Urothelium cell line (cell line): ENCODE measurements at regions not wholly inside any gene's neighbourhood (a gene's known extent, or its start where the extent isn't known, plus 50 kb on each side); places are given as distances from the start of the nearest gene placed in this dataset.
A peak's percentile ranks its signal among the peaks of the same experiment; 100 is the strongest.
"Not testable (repeated sequence)": the region's sequence is repeated elsewhere in the genome, so short reads cannot be mapped to it uniquely, and the experiment has no call there.

Experiments
- DNase-seq: peaks from one replicate; pipeline ENCODE4 v3.0.0; 2011; ENCODE audit warnings: low spot score, mixed read lengths
- FAIRE-seq: peaks from 2 replicates; lab custom pipeline; 2011; peaks lifted over from hg19 to GRCh38; lab: Jason Lieb, UNC

DNA sequence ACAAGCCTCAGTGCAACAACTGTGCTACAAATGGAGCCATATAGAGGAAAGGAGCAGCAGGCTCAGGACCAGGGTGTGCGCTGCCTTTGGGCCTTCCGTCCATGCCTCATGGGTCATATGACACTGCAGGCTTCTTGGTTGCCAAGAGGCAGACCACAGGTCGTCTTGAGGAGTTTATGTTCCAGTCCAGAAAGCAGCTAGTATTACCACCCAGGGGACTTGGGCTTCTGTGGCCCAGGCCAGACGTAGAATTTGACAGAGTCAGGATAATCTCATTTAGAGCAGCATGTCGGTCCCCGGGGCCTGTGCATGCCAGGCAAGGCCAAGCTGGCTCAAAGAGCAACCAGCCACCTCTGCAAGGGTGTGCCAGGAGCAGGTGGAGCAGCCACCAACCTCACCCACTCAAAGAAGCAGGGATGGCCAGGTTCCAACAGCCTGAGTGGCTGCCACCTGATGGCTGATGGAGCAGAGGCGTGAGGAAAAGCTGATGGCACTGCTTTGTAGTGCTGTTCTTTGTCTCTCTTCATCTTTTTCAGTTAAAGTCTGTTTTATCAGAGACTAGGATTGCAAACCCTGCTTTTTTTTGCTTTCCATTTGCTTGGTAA lies 109.1 kb downstream of the CCDC74A start:
- DNase-seq, FAIRE-seq: not testable (repeated sequence)

DNA sequence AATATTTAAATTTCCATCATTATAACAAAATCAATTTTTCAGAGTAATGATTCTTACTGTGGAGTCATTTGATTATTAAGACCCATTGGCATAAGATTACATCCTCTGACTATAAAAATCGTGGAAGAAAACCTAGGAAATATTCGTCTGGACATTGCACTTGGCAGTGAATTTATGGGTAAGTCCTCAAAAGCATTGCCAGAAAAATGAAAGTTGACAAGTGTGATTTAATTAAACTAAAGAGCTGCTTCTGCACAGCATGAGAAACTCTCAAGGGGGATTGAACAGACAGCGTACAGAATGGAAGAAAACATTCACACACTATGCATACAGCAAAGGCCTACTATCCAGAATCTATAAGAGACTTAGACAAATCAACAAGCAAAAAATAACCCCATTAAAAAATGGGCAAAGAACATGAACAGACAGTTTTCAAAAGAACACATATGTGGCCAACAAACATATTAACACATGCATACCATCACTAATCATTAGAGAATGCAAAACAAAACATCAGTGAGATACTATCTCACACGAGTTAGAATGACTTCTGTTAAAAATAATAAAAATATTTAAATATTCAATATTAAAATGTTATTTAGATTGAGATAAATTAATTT lies 111.4 kb downstream of the CCDC74A start:
- not testable (repeated sequence) for DNase-seq, FAIRE-seq

GRCh38 chr2:131641414-131642206 lies 113.9 kb downstream of the CCDC74A start:
- FAIRE-seq (no peak), DNase-seq (peak; percentile 17)

GRCh38 chr2:131643180-131643579 lies 115.5 kb downstream of the CCDC74A start:
- not testable (repeated sequence) for DNase-seq, FAIRE-seq

GRCh38 chr2:131645177-131645765 lies 117.6 kb downstream of the CCDC74A start:
- peak; percentile 92 for FAIRE-seq
- no peak for DNase-seq

- FAIRE-seq, DNase-seq: not testable (repeated sequence)
Observed at GRCh38 chr2:131646220-131646619, 118.5 kb downstream of the CCDC74A start.

- DNase-seq (no peak), FAIRE-seq (no peak)
Observed at GRCh38 chr2:131646669-131647297, 119.1 kb downstream of the CCDC74A start.

GRCh38 chr2:131648565-131648964 lies 120.9 kb downstream of the CCDC74A start:
- FAIRE-seq, DNase-seq: not testable (repeated sequence)

GRCh38 chr2:131652246-131652645 lies 124.6 kb downstream of the CCDC74A start:
- not testable (repeated sequence) for FAIRE-seq, DNase-seq

- FAIRE-seq, DNase-seq: not testable (repeated sequence)
Observed at GRCh38 chr2:131654107-131654506, 126.4 kb downstream of the CCDC74A start.

DNA sequence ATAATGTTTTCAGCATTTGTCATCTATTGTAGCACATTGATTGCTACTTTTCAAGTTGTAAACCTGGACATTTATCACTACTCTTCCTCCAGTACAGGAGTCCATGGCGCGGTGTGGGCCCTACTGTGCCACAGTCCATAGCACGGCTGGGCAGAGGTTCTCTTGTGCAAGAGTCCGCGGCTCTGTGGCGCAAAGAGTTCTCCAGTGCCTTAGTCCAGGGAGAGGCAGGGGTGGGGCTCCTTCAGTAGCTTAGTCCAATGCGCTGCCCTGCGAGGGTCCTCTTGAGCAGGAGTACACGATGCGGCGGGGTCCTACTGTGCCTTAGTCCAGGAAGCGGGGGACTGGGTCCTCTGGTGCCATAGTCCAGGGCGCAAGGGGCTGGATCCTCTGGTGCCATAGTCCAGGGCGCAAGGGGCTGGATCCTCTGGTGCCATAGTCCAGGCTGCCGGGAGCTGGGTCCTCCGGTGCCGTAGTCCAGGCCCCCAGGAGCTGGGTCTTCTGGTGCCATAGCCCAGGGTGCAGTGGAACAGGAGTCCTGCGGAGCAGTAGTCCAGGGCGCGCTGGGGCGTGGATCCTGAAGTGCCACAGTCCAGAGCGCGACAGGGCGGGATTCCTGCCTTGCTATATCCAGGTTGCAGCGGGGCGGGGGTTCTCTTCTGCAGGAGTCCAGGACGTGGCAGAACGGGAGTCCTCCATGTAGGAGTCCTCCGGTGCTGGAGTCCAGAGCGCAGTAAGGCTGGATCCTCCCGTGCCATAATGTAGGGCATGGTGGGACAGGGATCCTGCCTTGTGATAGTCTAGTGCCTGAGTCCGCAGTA lies 129.3 kb downstream of the CCDC74A start:
- FAIRE-seq (no peak), DNase-seq (no peak)

- FAIRE-seq (no peak), DNase-seq (no peak)
Observed at GRCh38 chr2:131657895-131658768, 130.4 kb downstream of the CCDC74A start.

DNA sequence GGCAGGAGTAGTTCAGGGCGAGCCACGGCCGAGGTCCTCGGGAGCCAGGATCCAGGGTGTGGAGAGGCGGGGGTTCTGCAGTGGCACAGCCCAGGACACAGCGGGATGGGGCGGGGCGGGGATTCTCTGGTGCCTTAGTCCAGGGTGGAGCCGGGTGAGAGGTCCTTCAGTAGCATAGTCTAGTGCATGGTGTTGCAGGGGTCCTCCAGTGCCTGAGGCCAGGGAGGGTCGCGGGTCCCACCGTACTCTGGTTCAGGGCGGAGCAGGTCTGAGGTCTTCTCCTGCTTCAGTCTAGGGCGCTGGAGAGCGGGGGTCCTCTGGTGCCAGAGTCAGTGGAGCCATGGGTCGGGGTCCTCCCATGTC lies 131.1 kb downstream of the CCDC74A start:
- DNase-seq (no peak), FAIRE-seq (no peak)

DNA sequence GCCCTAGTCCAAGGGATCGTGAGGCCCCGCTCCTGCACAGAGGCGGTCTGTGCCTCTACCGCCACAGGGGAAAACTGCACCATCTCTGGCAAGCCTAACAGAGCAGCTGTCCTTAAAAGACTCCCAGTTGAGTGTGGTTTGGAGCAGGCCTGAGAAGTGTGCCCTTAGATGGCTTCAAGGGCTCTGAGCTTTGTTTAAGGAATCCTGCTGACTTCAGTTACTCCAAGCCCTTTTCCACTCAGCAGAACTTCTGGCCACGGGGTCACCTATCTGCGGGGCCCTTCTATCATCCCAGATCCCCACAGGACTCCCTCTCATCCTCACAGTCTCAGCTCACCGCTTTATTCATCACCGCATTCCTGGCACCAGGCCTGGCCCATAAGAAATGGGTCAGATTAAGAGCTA lies 131.5 kb downstream of the CCDC74A start:
- no peak for DNase-seq
- FAIRE-seq: no peak

GRCh38 chr2:131661101-131661782 lies 133.6 kb downstream of the CCDC74A start:
- not testable (repeated sequence) for FAIRE-seq, DNase-seq

DNA sequence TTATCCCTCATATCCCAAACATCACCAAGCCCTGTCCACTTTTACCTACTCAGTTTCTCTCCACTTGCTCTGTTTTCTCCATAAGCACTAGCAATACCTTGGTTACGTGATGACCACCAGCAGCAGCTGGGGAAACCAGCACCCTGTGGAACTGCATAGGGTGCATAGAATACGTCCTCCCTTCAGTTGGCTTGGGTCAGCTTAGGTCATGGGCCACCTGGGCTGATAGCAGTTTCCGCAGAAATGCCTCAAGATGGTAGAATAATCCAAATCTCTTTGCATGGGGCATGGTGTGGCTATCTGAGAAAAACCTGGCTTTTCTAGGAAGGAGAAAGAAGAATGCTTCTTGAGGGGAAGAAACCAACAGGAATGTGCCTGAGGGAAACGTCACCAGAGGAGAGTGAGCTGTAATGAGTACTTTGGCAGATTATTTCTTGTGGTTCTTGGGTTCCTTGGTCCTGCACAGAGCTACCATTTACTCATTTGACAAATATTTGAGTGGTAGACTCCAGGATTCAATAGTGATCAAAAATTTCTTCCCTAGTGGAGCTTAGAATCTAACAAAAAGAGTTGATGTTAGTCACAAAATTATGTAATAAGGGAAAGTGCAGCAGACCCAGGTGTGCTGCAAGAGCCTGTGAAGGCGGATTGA lies 134.3 kb downstream of the CCDC74A start:
- DNase-seq, FAIRE-seq: not testable (repeated sequence)

DNA sequence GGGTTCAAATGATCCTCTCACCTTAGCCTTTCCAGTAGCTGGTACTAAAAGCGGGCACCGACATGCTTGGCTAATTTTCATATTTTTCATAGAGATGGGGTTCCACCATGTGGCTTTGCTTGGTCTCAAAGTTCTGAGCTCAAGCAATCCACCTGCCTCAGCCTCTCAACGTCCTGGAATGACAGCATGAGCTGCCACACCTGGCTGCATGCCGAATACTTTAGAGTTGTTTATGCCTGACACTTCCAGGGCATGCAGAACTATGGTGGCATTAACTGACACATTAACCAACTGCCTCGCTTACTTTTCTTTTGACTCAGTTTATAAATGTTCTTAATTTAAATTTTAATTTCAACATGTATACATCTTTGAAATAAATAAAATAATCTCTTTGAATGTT lies 135.8 kb downstream of the CCDC74A start:
- not testable (repeated sequence) for FAIRE-seq, DNase-seq

DNA sequence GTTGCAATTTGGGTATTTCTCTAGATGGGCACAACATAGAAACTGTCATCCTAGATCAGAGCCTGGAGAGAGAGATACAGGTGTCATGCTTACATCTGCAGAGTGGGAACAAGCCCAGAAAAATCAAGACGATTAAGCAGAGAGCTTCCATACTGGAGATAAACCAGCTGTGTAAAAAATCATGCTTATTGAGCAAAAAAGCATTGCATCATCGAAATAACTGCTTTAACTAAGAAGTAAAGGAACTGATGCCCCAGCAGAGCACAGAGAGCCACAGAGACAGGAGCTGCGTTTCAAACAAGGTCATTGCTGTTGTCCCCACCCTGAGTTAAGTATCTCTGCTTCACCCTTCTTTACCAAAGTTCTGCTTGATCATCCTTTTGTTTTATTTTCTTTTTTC lies 138.0 kb downstream of the CCDC74A start:
- DNase-seq, FAIRE-seq: not testable (repeated sequence)
